ENCODE measurements at regions not wholly inside any gene's neighbourhood (a gene's known extent, or its start where the extent isn't known, plus 50 kb on each side); places are given as distances from the start of the nearest gene placed in this dataset.

DNA sequence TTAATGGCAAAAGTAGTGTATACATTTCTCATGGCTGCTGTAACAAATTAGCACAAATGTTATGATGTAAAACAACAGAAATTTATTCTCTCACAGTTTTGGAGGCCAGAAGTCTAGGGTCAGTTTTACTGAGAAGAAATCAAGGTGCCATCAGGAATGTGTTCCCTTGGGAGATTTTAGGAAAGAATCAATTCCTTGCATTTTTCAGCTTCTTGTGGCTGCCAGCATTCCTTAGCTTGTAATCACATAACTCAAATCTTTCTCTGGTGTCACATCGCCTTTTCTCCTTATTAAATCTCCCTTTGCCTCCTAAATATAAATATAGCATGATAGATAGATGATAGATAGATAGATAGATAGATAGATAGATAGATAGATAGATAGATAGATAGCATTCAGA, 307.0 kb upstream of the REG3G start:
- Histone ChIP-seq H3K4me2 (ENCODE audit: low read depth, low read length) (no peak overlapping the region), H3K27ac (ENCODE audit: insufficient read depth, low read length) (no peak overlapping the region), H2AK5ac (ENCODE audit: low read depth, low read length) (no peak overlapping the region), H2BK20ac (ENCODE audit: low read depth, low read length) (no peak overlapping the region), H3K4me3 (ENCODE audit: insufficient read depth, low read depth, low read length) (no peak overlapping the region), H3K27me3 (ENCODE audit: control insufficient read depth, insufficient read depth, low read length) (no peaks in the 10 kb centered on the region), H4K20me1 (ENCODE audit: insufficient read depth, low read length) (no peaks in the 10 kb centered on the region), H4K91ac (ENCODE audit: insufficient read depth, low read depth, low read length) (no peak overlapping the region), H3K36me3 (ENCODE audit: control insufficient read depth, insufficient read depth, low read length) (no peaks in the 10 kb centered on the region), H2BK120ac (ENCODE audit: low read depth, low read length) (no peak overlapping the region), H3K4me1 (ENCODE audit: control insufficient read depth, insufficient read depth, low read length) (no peaks in the 10 kb centered on the region), H2AFZ (replicated peaks; ENCODE audit: low read length, poor library complexity) (no peak overlapping the region), H3K23ac (ENCODE audit: low read depth, low read length) (no peak overlapping the region), H3K56ac (ENCODE audit: extremely low read depth, insufficient read depth, low read length) (no peak overlapping the region), H3K18ac (ENCODE audit: low read depth, low read length) (no peak overlapping the region), H3K14ac (replicated peaks; ENCODE audit: low read depth, low read length) (no peak overlapping the region), H4K5ac (ENCODE audit: low read depth, low read length) (no peak overlapping the region), H3K9me1 (ENCODE audit: insufficient read depth, low read length) (no peaks in the 10 kb centered on the region), H3K9me3 (ENCODE audit: control insufficient read depth, insufficient read depth, low read length) (peaks cover 2% of the 10 kb centered on the region; the same call in 1 of the 2 replicates), H2BK5ac (ENCODE audit: low read depth, low read length, poor library complexity, severe bottlenecking) (no peak overlapping the region), H2BK15ac (ENCODE audit: low read depth, low read length) (no peak overlapping the region), H4K8ac (ENCODE audit: low read depth in 2 of 2, low read length in 2 of 2) (no peak overlapping the region), H3K4ac (ENCODE audit: low read depth, low read length) (no peak overlapping the region), H2AK9ac (replicated peaks; ENCODE audit: low read depth, low read length, poor library complexity) (no peak overlapping the region), H3K9ac (ENCODE audit: low read depth, low read length) (no peak overlapping the region), H3K79me1 (ENCODE audit: low read depth in 1 of 2, low read length in 2 of 2) (no peaks in the 10 kb centered on the region)
- ChIA-PET POLR2A (ENCODE audit: unreplicated experiment) (no interaction called here), CTCF (no interaction called here)
- DNase-seq, result no peak
- no CpG with 5 or more reads among the region's 1 CpG for WGBS, 2 experiments (ENCODE audit: extremely low coverage in 2 of 2, insufficient read length in 1 of 2)
- dilution Hi-C loops (cut with HindIII; ENCODE audit: low sequenced_read_pairs, unreplicated experiment) (no loop called here), in situ Hi-C loops (cut with MboI; ENCODE audit: low sequenced_read_pairs) (no loop called here), intact Hi-C loops (cut with micrococcal nuclease) (no loop called here)
- TF ChIP-seq RCOR1 (IDR thresholded peaks at IDR 0.05; ENCODE audit: insufficient replicate concordance, low read length) (no peak), RFX5 (IDR thresholded peaks at IDR 0.05; ENCODE audit: low read depth, low read length) (no peak)
- ATAC-seq (ENCODE audit: low read depth), result no peak
- no TSS peak for BruUV-seq (replicated peaks)

Measured in IMR-90 (cell line).